HTR-8/SVneo (cell line): ENCODE measurements at regions not wholly inside any gene's neighbourhood (a gene's known extent, or its start where the extent isn't known, plus 50 kb on each side); places are given as distances from the start of the nearest gene placed in this dataset.

Experiments
- DNase-seq: peaks from one replicate; pipeline ENCODE4 v3.0.0; 2011; ENCODE audit warnings: low spot score, mixed read lengths; ENCODE audit not compliant: insufficient read length
- FAIRE-seq: peaks from 2 replicates; lab custom pipeline; 2011; peaks lifted over from hg19 to GRCh38; lab: Jason Lieb, UNC

GRCh38 chr12:126358806-126359205, 1293.6 kb downstream of the AACS start:
- FAIRE-seq (no peak), DNase-seq (no peak)

GRCh38 chr12:126359216-126359615, 1294.0 kb downstream of the AACS start:
- DNase-seq (no peak), FAIRE-seq (no peak)

GRCh38 chr12:126361804-126362203, 1296.6 kb downstream of the AACS start:
- FAIRE-seq (no peak), DNase-seq (no peak)

- FAIRE-seq (no peak), DNase-seq (no peak)
Measured at GRCh38 chr12:126362493-126362892, 1297.3 kb downstream of the AACS start.

- no peak for FAIRE-seq
- no peak for DNase-seq
Measured at GRCh38 chr12:126362964-126363363, 1297.7 kb downstream of the AACS start.

GRCh38 chr12:126369487-126370463, 1304.5 kb downstream of the AACS start:
- FAIRE-seq, result no peak

GRCh38 chr12:126383506-126383905, 1318.3 kb downstream of the AACS start:
- DNase-seq (no peak), FAIRE-seq (no peak)

More at GRCh38 chr12:126369487-126370463, 1304.5 kb downstream of the AACS start:
- no peak for DNase-seq

- DNase-seq (no peak), FAIRE-seq (no peak)
Measured at GRCh38 chr12:126384026-126384564, 1318.9 kb downstream of the AACS start.

GRCh38 chr12:126385785-126386184, 1320.5 kb downstream of the AACS start:
- DNase-seq (no peak), FAIRE-seq (no peak)

- no peak for FAIRE-seq
- DNase-seq, result no peak
Measured at GRCh38 chr12:126389220-126389841, 1324.1 kb downstream of the AACS start.

GRCh38 chr12:126389961-126390360, 1324.7 kb downstream of the AACS start:
- FAIRE-seq (no peak), DNase-seq (no peak)

- FAIRE-seq (no peak), DNase-seq (no peak)
Measured at GRCh38 chr12:126390969-126391566, 1325.8 kb downstream of the AACS start.

GRCh38 chr12:126396536-126396935, 1331.3 kb downstream of the AACS start:
- FAIRE-seq (no peak), DNase-seq (no peak)

- FAIRE-seq, result no peak
Measured at GRCh38 chr12:126397071-126397581, 1331.9 kb downstream of the AACS start.

GRCh38 chr12:126397660-126398059, 1332.4 kb downstream of the AACS start:
- DNase-seq (no peak), FAIRE-seq (no peak)

More at GRCh38 chr12:126397071-126397581, 1331.9 kb downstream of the AACS start:
- no peak for DNase-seq

GRCh38 chr12:126400831-126401230, 1335.6 kb downstream of the AACS start:
- no peak for FAIRE-seq
- DNase-seq, result no peak

GRCh38 chr12:126404293-126404881, 1339.2 kb downstream of the AACS start:
- no peak for FAIRE-seq
- DNase-seq, result no peak

- DNase-seq (no peak), FAIRE-seq (no peak)
Measured at GRCh38 chr12:126418400-126418799, 1353.2 kb downstream of the AACS start.

- FAIRE-seq (no peak), DNase-seq (no peak)
Measured at GRCh38 chr12:126419131-126419530, 1353.9 kb downstream of the AACS start.

GRCh38 chr12:126424696-126425095, 1359.5 kb downstream of the AACS start:
- FAIRE-seq (no peak), DNase-seq (no peak)
